ENCODE measurements at regions not wholly inside any gene's neighbourhood (a gene's known extent, or its start where the extent isn't known, plus 50 kb on each side); places are given as distances from the start of the nearest gene placed in this dataset.

DNA sequence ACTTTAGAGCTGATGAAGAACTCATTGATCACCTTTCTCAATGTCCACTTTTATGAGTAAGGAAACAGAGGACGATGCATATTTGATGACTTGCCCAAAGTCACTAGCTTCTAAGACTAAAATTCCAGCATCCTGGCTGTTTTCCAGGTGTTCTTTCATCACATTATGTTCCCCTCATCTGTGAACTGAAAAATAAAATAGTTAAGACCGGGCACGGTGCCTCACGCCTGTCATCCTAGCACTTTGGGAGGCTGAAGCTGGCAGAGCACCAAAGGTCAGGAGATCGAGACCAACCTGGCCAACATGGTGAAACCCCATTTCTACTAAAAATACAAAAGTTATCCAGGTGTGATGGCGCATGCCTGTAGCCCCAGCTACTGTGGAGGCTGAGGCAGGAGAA lies 297.5 kb downstream of the DUSP10 start:
- Histone ChIP-seq H3K4me1 (ENCODE audit: insufficient read depth, low read length, severe bottlenecking) (no peaks in the 10 kb centered on the region), H3K9ac (ENCODE audit: low read length) (no peak overlapping the region), H3K79me2 (ENCODE audit: insufficient read depth, low read length) (no peaks in the 10 kb centered on the region), H2AFZ (ENCODE audit: low read length) (no peak overlapping the region), H3K4me3 (ENCODE audit: low read depth, low read length, poor library complexity, severe bottlenecking) (no peak overlapping the region), H3K9me2 (ENCODE audit: low read depth, low read length) (no peaks in the 10 kb centered on the region), H4K20me1 (ENCODE audit: insufficient read depth, low read length) (no peaks in the 10 kb centered on the region), H3K4me2 (ENCODE audit: low read length) (no peak overlapping the region), H3F3A (ENCODE audit: insufficient read depth, low read length) (no peaks in the 10 kb centered on the region), H3K36me3 (ENCODE audit: insufficient read depth, low read length) (no peaks in the 10 kb centered on the region), H3K27me3 (ENCODE audit: insufficient read depth, low read length) (no peaks in the 10 kb centered on the region), H3K27ac (ENCODE audit: low read depth, low read length, poor library complexity, severe bottlenecking) (no peak overlapping the region), H3K9me3 (ENCODE audit: low read length) (no peaks in the 10 kb centered on the region)
- no peak for TF ChIP-seq EZH2 (IDR thresholded peaks at IDR 0.05; ENCODE audit: borderline replicate concordance, low read length)
- TF ChIP-seq, protein P1, sequence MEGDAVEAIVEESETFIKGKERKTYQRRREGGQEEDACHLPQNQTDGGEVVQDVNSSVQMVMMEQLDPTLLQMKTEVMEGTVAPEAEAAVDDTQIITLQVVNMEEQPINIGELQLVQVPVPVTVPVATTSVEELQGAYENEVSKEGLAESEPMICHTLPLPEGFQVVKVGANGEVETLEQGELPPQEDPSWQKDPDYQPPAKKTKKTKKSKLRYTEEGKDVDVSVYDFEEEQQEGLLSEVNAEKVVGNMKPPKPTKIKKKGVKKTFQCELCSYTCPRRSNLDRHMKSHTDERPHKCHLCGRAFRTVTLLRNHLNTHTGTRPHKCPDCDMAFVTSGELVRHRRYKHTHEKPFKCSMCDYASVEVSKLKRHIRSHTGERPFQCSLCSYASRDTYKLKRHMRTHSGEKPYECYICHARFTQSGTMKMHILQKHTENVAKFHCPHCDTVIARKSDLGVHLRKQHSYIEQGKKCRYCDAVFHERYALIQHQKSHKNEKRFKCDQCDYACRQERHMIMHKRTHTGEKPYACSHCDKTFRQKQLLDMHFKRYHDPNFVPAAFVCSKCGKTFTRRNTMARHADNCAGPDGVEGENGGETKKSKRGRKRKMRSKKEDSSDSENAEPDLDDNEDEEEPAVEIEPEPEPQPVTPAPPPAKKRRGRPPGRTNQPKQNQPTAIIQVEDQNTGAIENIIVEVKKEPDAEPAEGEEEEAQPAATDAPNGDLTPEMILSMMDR (IDR thresholded peaks at IDR 0.05; ENCODE audit: low read length): no peak

DNA sequence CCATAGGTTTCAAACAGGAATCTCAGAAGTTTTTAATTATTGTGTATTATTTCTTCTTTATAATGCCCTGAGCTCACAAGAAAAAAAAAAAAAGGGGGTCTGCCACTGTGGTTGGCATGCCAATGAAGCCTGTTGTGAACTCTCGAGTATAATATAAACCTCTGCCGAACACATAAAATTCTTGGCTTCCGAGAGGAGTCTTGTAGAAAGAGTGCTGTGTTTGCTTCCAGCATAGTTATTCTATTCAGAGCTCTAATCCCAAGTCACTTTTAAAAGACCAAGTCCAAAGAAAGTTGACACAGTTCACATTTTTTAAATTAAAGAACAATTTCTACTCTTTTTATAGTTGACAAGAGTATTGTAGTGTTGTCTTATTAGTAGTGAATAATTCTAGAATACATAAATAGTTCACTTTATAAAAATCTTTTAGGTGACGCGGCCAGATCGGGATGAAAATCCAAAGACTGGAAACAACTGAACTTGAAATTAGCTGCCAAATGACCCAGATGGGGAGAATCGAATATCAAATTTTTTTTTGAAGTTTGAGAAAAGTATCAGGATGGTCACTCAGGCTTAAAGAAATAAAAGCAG lies 293.2 kb downstream of the DUSP10 start:
- no peaks in the 10 kb centered on the region for H3K79me2 ChIP-seq (ENCODE audit: insufficient read depth, low read length)
- H3K27me3 ChIP-seq (ENCODE audit: insufficient read depth, low read length): no peaks in the 10 kb centered on the region
- H3K9me2 ChIP-seq (ENCODE audit: low read depth, low read length): no peaks in the 10 kb centered on the region
- H3K4me2 ChIP-seq (ENCODE audit: low read length): no peak overlapping the region
- no peaks in the 10 kb centered on the region for H3F3A ChIP-seq (ENCODE audit: insufficient read depth, low read length)
- H2AFZ ChIP-seq (ENCODE audit: low read length): no peak overlapping the region
- H3K4me3 ChIP-seq (ENCODE audit: low read depth, low read length, poor library complexity, severe bottlenecking): no peak overlapping the region
- no peaks in the 10 kb centered on the region for H4K20me1 ChIP-seq (ENCODE audit: insufficient read depth, low read length)
- no peak overlapping the region for H3K27ac ChIP-seq (ENCODE audit: low read depth, low read length, poor library complexity, severe bottlenecking)
- no peak for TF ChIP-seq EZH2 (IDR thresholded peaks at IDR 0.05; ENCODE audit: borderline replicate concordance, low read length)
- TF ChIP-seq, protein P1 (IDR thresholded peaks at IDR 0.05; ENCODE audit: low read length): no peak
- H3K9ac ChIP-seq (ENCODE audit: low read length): no peak overlapping the region
- no peaks in the 10 kb centered on the region for H3K4me1 ChIP-seq (ENCODE audit: insufficient read depth, low read length, severe bottlenecking)
- no peaks in the 10 kb centered on the region for H3K36me3 ChIP-seq (ENCODE audit: insufficient read depth, low read length)
- H3K9me3 ChIP-seq (ENCODE audit: low read length): no peaks in the 10 kb centered on the region

DNA sequence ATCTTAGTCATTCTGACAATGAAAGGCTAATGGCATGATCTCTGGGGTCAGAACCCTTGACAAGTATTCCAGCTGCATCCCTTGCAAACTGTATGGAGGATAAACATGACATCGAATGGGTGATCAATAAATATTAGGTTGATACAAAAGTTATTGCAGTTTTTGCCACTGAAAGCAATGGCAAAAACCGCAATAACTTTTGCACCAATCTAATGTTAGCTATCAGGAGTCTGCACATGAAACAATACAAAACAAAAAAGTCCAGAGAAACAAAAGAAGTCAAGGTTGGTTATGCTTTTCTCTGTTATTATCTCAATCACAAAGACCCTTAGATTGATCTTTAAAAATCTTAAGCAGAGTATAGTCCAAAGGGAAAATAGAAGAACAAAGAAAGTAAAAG lies 292.7 kb downstream of the DUSP10 start:
- Histone ChIP-seq H3K4me1 (ENCODE audit: insufficient read depth, low read length, severe bottlenecking) (no peaks in the 10 kb centered on the region), H3K27ac (ENCODE audit: low read depth, low read length, poor library complexity, severe bottlenecking) (no peak overlapping the region), H3K4me3 (ENCODE audit: low read depth, low read length, poor library complexity, severe bottlenecking) (no peak overlapping the region), H3K4me2 (ENCODE audit: low read length) (no peak overlapping the region), H3K27me3 (ENCODE audit: insufficient read depth, low read length) (no peaks in the 10 kb centered on the region), H3K9me3 (ENCODE audit: low read length) (no peaks in the 10 kb centered on the region), H3K9ac (ENCODE audit: low read length) (no peak overlapping the region), H3K36me3 (ENCODE audit: insufficient read depth, low read length) (no peaks in the 10 kb centered on the region), H3K79me2 (ENCODE audit: insufficient read depth, low read length) (no peaks in the 10 kb centered on the region), H4K20me1 (ENCODE audit: insufficient read depth, low read length) (no peaks in the 10 kb centered on the region), H3K9me2 (ENCODE audit: low read depth, low read length) (no peaks in the 10 kb centered on the region), H2AFZ (ENCODE audit: low read length) (no peak overlapping the region), H3F3A (ENCODE audit: insufficient read depth, low read length) (no peaks in the 10 kb centered on the region)
- TF ChIP-seq, protein P1 (IDR thresholded peaks at IDR 0.05; ENCODE audit: low read length): no peak
- no peak for TF ChIP-seq EZH2 (IDR thresholded peaks at IDR 0.05; ENCODE audit: borderline replicate concordance, low read length)
